ENCODE measurements at regions not wholly inside any gene's neighbourhood (a gene's known extent, or its start where the extent isn't known, plus 50 kb on each side); places are given as distances from the start of the nearest gene placed in this dataset.
"Not testable (repeated sequence)": the region's sequence is repeated elsewhere in the genome, so short reads cannot be mapped to it uniquely, and the experiment has no call there.

GRCh38 chr2:83364264-83364663, 1094.8 kb downstream of the SUCLG1 start:
- DNase-seq, result no peak

DNA sequence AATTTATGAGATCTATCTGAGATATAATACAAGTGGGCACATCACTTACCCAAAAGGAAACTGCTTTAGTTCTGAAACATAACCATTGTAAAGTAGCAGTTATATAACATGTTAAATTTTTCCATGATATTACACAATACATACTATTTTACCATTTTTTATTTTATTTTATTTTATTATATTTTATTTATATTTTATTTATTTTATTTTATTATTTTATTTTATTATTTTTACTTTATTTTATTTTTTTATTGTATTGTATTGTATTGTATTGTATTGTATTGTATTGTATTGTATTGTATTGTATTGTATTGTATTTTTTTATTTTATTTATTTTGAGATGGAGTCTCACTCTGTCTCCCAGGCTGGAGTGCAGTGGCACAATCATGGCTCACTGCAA, 1095.9 kb downstream of the SUCLG1 start:
- DNase-seq, result not testable (repeated sequence)

GRCh38 chr2:83359336-83359735, 1099.7 kb downstream of the SUCLG1 start:
- no peak for DNase-seq

- DNase-seq, result no peak
Measured at GRCh38 chr2:83342860-83343329, 1116.2 kb downstream of the SUCLG1 start.

GRCh38 chr2:83340424-83340823, 1118.7 kb downstream of the SUCLG1 start:
- DNase-seq, result no peak

- not testable (repeated sequence) for DNase-seq
Measured at GRCh38 chr2:83339942-83340341, 1119.1 kb downstream of the SUCLG1 start.

DNA sequence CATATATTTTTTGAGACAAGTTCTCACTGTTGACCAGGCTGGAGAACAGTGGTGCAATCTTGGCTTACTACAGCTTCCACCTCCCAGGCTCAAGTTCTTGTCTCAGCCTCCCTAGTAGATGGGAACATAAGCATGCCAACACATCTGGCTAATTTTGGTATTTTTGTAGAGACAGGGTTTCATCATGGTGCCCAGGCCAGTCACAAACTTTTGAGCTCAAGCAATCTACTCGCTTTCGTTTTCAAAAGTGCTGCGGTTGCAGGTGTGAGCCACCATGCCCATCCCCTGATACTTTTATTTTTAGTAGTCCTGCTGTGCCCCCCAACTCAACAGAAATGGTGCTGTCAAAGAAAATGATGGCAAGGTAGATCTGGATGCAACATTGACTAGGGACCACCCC, 1127.3 kb downstream of the SUCLG1 start:
- no peak for DNase-seq

DNA sequence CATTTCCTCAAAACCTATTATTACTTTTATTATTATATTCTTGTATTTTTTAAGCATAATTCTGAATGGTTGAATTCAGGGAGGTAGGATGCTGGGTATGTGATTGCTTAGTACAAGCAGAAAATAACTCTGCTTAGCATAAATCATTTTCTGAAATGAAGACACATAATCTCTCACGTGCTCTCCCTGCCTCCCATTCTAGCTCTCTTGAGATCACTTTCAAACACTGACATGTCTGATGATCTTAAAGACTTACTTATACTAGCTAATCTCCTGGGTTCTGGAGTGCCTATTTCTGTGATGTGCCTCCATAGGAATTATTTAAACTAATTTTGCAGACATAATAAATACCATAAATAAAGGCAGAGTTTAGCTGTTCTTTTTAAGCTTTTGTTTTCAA, 1136.0 kb downstream of the SUCLG1 start:
- no peak for DNase-seq

GRCh38 chr2:83320053-83320452, 1139.0 kb downstream of the SUCLG1 start:
- no peak for DNase-seq

DNA sequence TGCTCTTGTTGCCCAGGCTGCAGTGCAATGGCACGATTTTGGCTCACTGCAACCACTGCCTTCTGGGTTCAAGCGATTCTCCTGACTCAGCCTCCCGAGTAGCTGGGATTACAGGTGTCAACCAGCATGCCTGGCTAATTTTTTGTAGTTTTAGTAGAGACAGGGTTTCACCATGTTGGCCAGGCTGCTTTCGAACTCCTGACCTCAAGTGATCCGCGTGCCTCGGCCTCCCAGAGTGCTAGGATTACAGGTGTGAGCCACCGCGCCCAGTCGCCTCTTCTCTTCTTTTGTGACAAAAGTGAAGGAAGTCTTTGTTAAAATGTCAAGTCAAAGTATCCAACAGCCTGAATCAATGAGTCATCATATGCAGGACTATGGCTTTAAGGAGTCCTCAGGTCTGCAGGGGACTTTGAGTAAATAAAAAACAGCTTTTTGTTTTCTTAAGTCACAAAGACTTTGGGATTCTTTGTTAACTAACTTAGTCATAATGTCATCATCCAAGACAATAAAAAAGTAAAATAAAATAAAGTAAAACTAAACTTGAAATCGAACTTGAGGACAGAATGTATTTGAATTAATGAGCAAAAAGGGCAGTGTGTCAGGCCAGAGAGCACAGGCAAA, 1153.2 kb downstream of the SUCLG1 start:
- no peak for DNase-seq

- no peak for DNase-seq
Measured at GRCh38 chr2:83291083-83291482, 1168.0 kb downstream of the SUCLG1 start.

DNA sequence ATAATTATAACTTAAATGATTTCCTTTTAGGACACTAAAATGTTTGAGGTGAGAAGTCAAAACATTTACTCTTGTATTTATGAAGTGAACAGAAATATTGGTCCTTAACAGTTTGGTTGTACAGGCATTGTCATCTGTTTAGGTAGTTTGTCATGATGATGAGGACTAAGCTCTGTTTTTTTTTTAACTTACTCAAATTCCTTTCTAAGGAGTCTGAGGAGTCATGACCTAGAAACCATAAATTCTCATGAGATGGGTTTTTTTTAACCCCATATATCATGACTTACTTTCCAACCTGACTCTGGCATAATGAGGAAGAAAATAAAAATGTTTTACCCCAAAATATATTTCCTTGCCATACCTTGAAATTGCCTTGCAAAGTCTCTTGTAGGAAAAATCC, 1176.2 kb downstream of the SUCLG1 start:
- DNase-seq, result no peak

GRCh38 chr2:83282043-83282795, 1176.9 kb downstream of the SUCLG1 start:
- DNase-seq, result no peak

DNA sequence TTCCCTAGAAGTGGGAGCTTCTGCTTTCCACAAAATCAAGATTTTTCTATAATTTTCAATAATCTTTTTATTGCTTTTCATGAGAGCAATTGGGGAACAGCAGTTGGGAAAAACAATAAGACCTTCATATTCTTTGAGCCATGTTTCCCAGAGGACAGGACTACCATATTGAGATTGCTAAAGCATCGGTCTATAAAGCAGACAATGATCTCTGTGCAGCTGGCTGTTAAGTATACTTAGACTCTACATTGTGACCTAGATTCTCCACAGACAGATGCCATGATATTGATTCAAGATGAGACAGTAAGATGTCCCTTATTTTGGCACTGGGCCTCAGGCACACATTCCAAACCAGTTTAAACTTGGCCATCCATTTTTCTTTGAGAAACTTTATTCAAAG, 1178.7 kb downstream of the SUCLG1 start:
- DNase-seq, result no peak

GRCh38 chr2:83273322-83273721, 1185.8 kb downstream of the SUCLG1 start:
- DNase-seq, result no peak

GRCh38 chr2:83261591-83262136, 1197.4 kb downstream of the SUCLG1 start:
- DNase-seq, result no peak

DNA sequence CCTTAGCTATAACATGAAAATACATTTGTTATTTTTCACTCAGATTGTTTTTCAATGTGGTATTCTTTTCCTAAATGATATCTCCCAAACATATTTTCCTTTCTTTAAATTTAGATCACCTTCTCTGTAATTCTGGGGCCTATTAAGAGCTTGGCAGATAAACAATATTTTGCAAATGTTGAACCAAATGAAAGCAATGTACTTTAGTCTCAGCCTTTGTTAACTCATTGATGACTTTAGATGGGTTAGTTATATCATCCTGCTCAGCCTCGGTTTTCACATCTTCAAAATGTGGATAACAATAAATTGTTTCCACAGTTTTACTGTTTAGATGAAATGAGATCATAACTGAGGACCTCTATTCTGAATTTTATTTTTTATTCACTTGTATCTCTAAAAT, 1205.2 kb downstream of the SUCLG1 start:
- no peak for DNase-seq

DNA sequence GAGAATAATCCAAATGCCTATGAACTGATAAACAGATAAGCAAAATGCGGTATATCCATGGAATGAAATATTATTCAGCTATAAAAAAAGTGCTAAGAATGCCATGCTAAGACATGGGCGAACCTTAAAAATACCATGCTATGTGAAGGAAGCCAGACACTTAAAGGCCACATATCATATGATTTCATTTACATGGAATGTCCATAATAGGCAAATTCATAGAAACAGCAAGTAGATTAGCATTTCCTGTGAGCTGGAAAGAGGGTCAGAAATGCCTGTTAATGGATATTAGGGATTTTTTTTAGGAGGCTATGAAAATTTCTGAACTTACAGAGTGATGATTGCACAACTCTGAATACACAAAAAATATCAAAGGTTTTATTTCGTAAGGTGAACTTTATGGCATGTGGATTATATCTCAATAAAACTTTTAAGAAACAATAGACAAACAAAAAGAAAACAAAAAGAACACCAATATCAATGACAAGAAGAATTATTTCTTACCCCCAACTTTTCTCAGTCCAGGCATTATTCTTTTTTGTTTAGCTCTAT, 1207.7 kb downstream of the SUCLG1 start:
- DNase-seq, result no peak

DNA sequence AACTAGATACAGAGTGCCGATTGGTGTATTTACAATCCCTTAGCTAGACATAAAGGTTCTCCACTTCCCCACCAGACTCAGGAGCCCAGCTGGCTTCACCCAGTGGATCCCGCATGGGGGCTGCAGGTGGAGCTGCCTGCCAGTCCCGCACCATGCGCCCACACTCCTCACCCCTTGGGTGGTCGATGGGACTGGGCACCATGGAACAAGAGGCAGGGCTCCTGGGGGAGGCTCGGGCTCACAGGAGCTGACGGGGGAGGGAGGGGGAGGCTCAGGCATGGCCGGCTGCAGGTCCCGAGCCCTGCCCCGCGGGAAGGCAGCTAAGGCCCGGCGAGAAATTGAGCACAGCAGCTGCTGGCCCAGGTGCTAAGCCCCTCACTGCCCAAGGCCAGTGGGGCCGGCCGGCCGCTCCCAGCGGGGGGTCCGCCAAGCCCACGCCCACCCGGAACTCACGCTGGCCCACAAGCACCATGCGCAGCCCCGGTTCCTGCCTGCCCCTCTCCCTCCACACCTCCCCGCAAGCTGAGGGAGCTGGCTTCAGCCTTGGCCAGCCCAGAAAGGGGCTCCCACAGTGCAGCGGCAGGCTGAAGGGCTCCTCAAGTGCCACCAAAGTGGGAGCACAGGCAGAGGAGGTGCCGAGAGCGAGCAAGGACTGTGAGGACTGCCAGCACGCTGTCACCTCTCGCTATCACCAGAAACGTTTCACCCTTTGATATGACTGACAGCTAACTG, 1213.1 kb downstream of the SUCLG1 start:
- not testable (repeated sequence) for DNase-seq

GRCh38 chr2:83240611-83241010, 1218.5 kb downstream of the SUCLG1 start:
- DNase-seq, result no peak

- no peak for DNase-seq
Measured at GRCh38 chr2:83238111-83238510, 1221.0 kb downstream of the SUCLG1 start.

DNA sequence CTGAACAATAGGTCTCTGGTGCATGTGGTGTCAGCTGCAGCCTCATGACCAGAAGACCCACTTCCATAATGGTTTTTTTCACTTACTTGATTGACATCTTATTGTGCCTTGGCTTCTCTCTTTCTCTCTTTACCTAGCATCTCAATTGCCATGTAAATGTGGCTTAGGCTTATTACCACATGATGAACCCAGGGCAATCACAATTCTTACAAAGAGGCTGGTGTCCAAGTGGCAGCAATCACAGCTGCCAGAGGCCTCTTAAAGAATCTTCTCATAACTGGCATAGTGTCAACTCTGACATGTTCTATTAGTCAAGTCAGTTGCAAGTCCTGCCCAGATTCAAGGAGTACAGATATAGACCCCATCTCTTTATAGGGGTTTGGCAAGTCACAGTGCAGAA, 1224.8 kb downstream of the SUCLG1 start:
- DNase-seq, result no peak

DNA sequence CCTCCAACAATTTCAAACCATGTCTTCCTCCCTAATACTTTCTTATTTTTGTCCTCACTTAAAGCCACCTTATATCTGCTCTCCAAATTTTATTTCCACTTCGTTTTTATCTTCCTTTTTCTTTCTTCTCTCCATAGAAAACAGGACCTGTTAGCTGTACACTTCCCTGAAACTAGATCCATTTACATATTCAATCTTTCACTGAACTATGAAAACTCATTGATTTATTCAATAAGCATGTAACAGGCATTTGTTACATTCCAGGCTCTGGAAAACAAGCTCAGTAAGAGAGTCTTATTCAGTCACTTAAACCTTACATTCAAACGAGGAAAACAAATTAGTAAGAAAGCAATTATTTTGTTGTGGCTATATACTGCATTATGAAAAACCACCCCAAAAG, 1225.3 kb downstream of the SUCLG1 start:
- no peak for DNase-seq
